IMR-90 (cell line): ENCODE measurements at regions not wholly inside any gene's neighbourhood (a gene's known extent, or its start where the extent isn't known, plus 50 kb on each side); places are given as distances from the start of the nearest gene placed in this dataset.

Source experiments
- ATAC-seq: fragments of 200-7000 bp; cut with Tn5 transposase; 2 replicates; pipeline ENCODE4 v1.9.1; 2020; ENCODE audit warnings: low read depth, mild to moderate bottlenecking, moderate library complexity
- BruUV-seq: library from RNA; stranded (reverse); fragments of 400-500 nt; replicated peaks from 2 replicates; lab custom pipeline; 2021; lab: Mats Ljungman, UMichigan
- CTCF ChIA-PET: fragments of 300-600 bp; formaldehyde crosslinking; extraction: SDS; loops from one replicate; lab custom pipeline; 2021; ENCODE audit warnings: antibody characterized with exemption; lab: Yijun Ruan, JAX
- POLR2A ChIA-PET: fragments of 300-600 bp; sonication (Branson Sonifier 250); formaldehyde crosslinking; loops from one replicate; lab custom pipeline; 2022; ENCODE audit warnings: antibody characterized with exemption; ENCODE audit not compliant: unreplicated experiment; lab: Charles Lee
- DNase-seq: peaks from one replicate; pipeline ENCODE4 v3.0.0; 2013
- H2AFZ ChIP-seq: replicated peaks from 2 replicates; pipeline ENCODE3; 2013; ENCODE audit warnings: low read length, mild to moderate bottlenecking; ENCODE audit not compliant: poor library complexity
- H2AK5ac ChIP-seq: 2 replicates; pipeline ENCODE4 v1.6.1; 2013; ENCODE audit warnings: low read depth, low read length, inconsistent platforms
- H2AK9ac ChIP-seq: replicated peaks from 2 replicates; pipeline ENCODE3; 2013; ENCODE audit warnings: mild to moderate bottlenecking, low read depth, low read length, moderate library complexity; ENCODE audit not compliant: poor library complexity
- H2BK120ac ChIP-seq: 2 replicates; pipeline ENCODE4 v1.6.1; 2013; ENCODE audit warnings: low read depth, low read length, inconsistent platforms
- H2BK15ac ChIP-seq: 3 replicates; pipeline ENCODE4 v1.6.1; 2013; ENCODE audit warnings: low read depth, low read length, inconsistent platforms
- H2BK20ac ChIP-seq: 2 replicates; pipeline ENCODE4 v1.6.1; 2013; ENCODE audit warnings: low read depth, mild to moderate bottlenecking, inconsistent platforms, low read length, moderate library complexity
- H2BK5ac ChIP-seq: 2 replicates; pipeline ENCODE4 v1.6.1; 2013; ENCODE audit warnings: mild to moderate bottlenecking, low read depth, low read length, inconsistent platforms; ENCODE audit not compliant: poor library complexity, severe bottlenecking
- H3K14ac ChIP-seq: replicated peaks from 2 replicates; pipeline ENCODE4 v1.6.1; 2013; ENCODE audit warnings: low read depth, low read length, inconsistent platforms
- H3K18ac ChIP-seq: 2 replicates; pipeline ENCODE4 v1.6.1; 2013; ENCODE audit warnings: low read depth, low read length, control low read depth
- H3K23ac ChIP-seq: 2 replicates; pipeline ENCODE4 v1.6.1; 2013; ENCODE audit warnings: low read depth, low read length, inconsistent platforms
- H3K27ac ChIP-seq: 2 replicates; pipeline ENCODE4 v1.5.1; 2013; ENCODE audit warnings: mild to moderate bottlenecking, control low read depth, low read length; ENCODE audit not compliant: insufficient read depth
- H3K27me3 ChIP-seq: 2 replicates; pipeline ENCODE4 v1.6.1; 2013; ENCODE audit warnings: low read length; ENCODE audit not compliant: control insufficient read depth, insufficient read depth
- H3K36me3 ChIP-seq: 2 replicates; pipeline ENCODE4 v1.6.1; 2013; ENCODE audit warnings: low read length, mixed read lengths; ENCODE audit not compliant: control insufficient read depth, insufficient read depth
- H3K4ac ChIP-seq: 2 replicates; pipeline ENCODE4 v1.6.1; 2013; ENCODE audit warnings: low read depth, low read length, inconsistent platforms
- H3K4me1 ChIP-seq: 2 replicates; pipeline ENCODE4 v1.6.1; 2013; ENCODE audit warnings: low read length, mixed read lengths; ENCODE audit not compliant: control insufficient read depth, insufficient read depth
- H3K4me2 ChIP-seq: 2 replicates; pipeline ENCODE4 v1.6.1; 2013; ENCODE audit warnings: low read depth, mild to moderate bottlenecking, control low read depth, low read length, moderate library complexity
- H3K4me3 ChIP-seq: 2 replicates; pipeline ENCODE4 v1.5.1; 2013; ENCODE audit warnings: low read depth, mild to moderate bottlenecking, control low read depth, low read length, moderate library complexity; ENCODE audit not compliant: insufficient read depth
- H3K56ac ChIP-seq: 2 replicates; pipeline ENCODE4 v1.6.1; 2013; ENCODE audit warnings: low read length, inconsistent platforms; ENCODE audit not compliant: insufficient read depth; ENCODE audit errors: extremely low read depth
- H3K79me1 ChIP-seq, 2 experiments: 2 replicates each; pipeline ENCODE4 v1.6.1; 2013; ENCODE audit warnings: low read length in 2 of 2, inconsistent platforms in 1 of 2, low read depth in 1 of 2
- H3K9ac ChIP-seq: 2 replicates; pipeline ENCODE4 v1.6.1; 2013; ENCODE audit warnings: low read depth, low read length, control low read depth
- H3K9me1 ChIP-seq: 2 replicates; pipeline ENCODE4 v1.6.1; 2013; ENCODE audit warnings: low read length, inconsistent platforms; ENCODE audit not compliant: insufficient read depth
- H3K9me3 ChIP-seq: 2 replicates; pipeline ENCODE4 v1.6.1; 2013; ENCODE audit warnings: low read length; ENCODE audit not compliant: control insufficient read depth, insufficient read depth
- H4K20me1 ChIP-seq: 2 replicates; pipeline ENCODE4 v1.6.1; 2013; ENCODE audit warnings: low read length, inconsistent platforms; ENCODE audit not compliant: insufficient read depth
- H4K5ac ChIP-seq: 2 replicates; pipeline ENCODE4 v1.6.1; 2013; ENCODE audit warnings: mild to moderate bottlenecking, low read depth, low read length, control low read depth
- H4K8ac ChIP-seq, 2 experiments: 2 replicates each; pipeline ENCODE4 v1.6.1; 2013; ENCODE audit warnings: low read depth in 2 of 2, low read length in 2 of 2, control low read depth in 1 of 2, inconsistent platforms in 1 of 2
- H4K91ac ChIP-seq: 2 replicates; pipeline ENCODE4 v1.6.1; 2013; ENCODE audit warnings: low read depth, low read length, inconsistent platforms; ENCODE audit not compliant: insufficient read depth
- CEBPB ChIP-seq: IDR thresholded peaks from 2 replicates; pipeline ENCODE4 v1.6.1; 2012; ENCODE audit warnings: low read depth, low read length, improper control_type of control experiment
- SMC3 ChIP-seq: fragments of 150-350 bp; IDR thresholded peaks from 2 replicates; pipeline ENCODE4 v1.6.1; 2016; ENCODE audit warnings: low read depth, mild to moderate bottlenecking, antibody characterized with exemption, low read length, moderate library complexity
- WGBS, 2 experiments: methylation state at CpG; one replicate each; pipeline versions ENCODE4 v1.1.5 to v1.1.7; 2013; ENCODE audit warnings: missing lambda C conversion rate in 2 of 2; ENCODE audit not compliant: insufficient read length in 1 of 2; ENCODE audit errors: extremely low coverage in 2 of 2; 5-methylcytosine and 5-hydroxymethylcytosine counted together
- dilution Hi-C: fragments of 300-500 bp; cut with HindIII; formaldehyde crosslinking; loops from one replicate; pipeline ENCODE4 v1.14.3; 2018; ENCODE audit warnings: low sequenced_read_pairs; ENCODE audit not compliant: unreplicated experiment
- in situ Hi-C: fragments of 300-500 bp; cut with MboI; formaldehyde crosslinking; loops from 3 replicates; pipeline ENCODE4 v1.14.3; 2019; ENCODE audit warnings: low sequenced_read_pairs, inconsistent platforms, mixed read lengths
- intact Hi-C: fragments of 100-400 bp; cut with micrococcal nuclease; formaldehyde crosslinking; loops from 2 replicates; pipeline ENCODE4 v1.10.0; 2022

DNA sequence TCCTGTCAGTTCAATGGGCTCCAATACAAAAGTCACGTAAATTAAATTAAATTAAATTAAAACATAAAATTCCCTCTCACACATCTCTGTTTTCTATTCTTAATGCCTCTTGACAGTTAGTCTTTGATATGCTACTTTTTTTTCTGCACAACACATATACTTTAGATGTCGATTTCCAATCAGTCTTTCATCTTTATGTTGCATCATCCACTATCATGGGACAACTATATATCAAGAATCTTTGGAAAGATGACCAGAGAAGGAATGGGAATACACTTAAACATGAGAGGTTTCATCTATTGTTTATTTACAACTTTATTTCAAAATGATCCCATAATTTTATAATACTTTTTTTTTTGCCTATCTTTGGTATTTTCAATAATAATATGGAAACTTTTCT lies 733.3 kb upstream of the FANCL start:
- H3K4me3 ChIP-seq: no peak overlapping the region
- no peaks in the 10 kb centered on the region for H3K4me1 ChIP-seq
- no peak overlapping the region for H2BK15ac ChIP-seq
- no peak overlapping the region for H3K4me2 ChIP-seq
- no peak overlapping the region for H2BK20ac ChIP-seq
- DNase-seq (no peak), ATAC-seq (no peak)
- dilution Hi-C loops: no loop called here
- ChIA-PET CTCF (interaction anchor here (1.0 kb wide), 1 partner anchor 9 kb away, joined by 4 read pairs; no protein-coding TSS in a partner anchor), POLR2A (no interaction called here)
- H3K14ac ChIP-seq: no peak overlapping the region
- no peak overlapping the region for H4K8ac ChIP-seq
- no peak overlapping the region for H3K9ac ChIP-seq
- H2BK5ac ChIP-seq: no peak overlapping the region
- 86% methylated on average over 1 of the region's 2 CpGs; no CpG with 5 or more reads in 1 of the 2 experiments for WGBS, 2 experiments
- H4K91ac ChIP-seq: no peak overlapping the region
- 0 out of 2 replicates have a peak, but pooled peaks cover 2% of the 10 kb centered on the region for H3K27me3 ChIP-seq
- intact Hi-C loops: no loop called here
- H2BK120ac ChIP-seq: no peak overlapping the region
- no peak overlapping the region for H3K18ac ChIP-seq
- H3K9me1 ChIP-seq: no peaks in the 10 kb centered on the region
- BruUV-seq: no TSS peak
- no peaks in the 10 kb centered on the region for H4K20me1 ChIP-seq
- H4K5ac ChIP-seq: no peak overlapping the region
- no peak overlapping the region for H3K27ac ChIP-seq
- H2AK5ac ChIP-seq: no peak overlapping the region
- H3K4ac ChIP-seq: no peak overlapping the region
- no peak overlapping the region for H2AK9ac ChIP-seq
- no peak overlapping the region for H3K23ac ChIP-seq
- no peak overlapping the region for H3K56ac ChIP-seq
- no peaks in the 10 kb centered on the region for H3K9me3 ChIP-seq
- TF ChIP-seq CEBPB (peak; percentile 22; the same call in 1 of the 2 replicates), SMC3 (no peak)
- H3K36me3 ChIP-seq: no peaks in the 10 kb centered on the region
- no peaks in the 10 kb centered on the region for H3K79me1 ChIP-seq
- in situ Hi-C loops: no loop called here
- no peak overlapping the region for H2AFZ ChIP-seq
